GM13976 (cell line): ENCODE measurements at regions not wholly inside any gene's neighbourhood (a gene's known extent, or its start where the extent isn't known, plus 50 kb on each side); places are given as distances from the start of the nearest gene placed in this dataset.
A peak's percentile ranks its signal among the peaks of the same experiment; 100 is the strongest.

ENCODE experiments used
- DNase-seq: peaks from one replicate; pipeline ENCODE4 v3.0.0; 2012; ENCODE audit warnings: low spot score
- in situ Hi-C: fragments of 300-500 bp; cut with MboI; formaldehyde crosslinking; loops from one replicate; pipeline ENCODE4 v1.12.0; 2022; ENCODE audit warnings: low sequenced_read_pairs, mixed read lengths, inconsistent platforms; ENCODE audit not compliant: unreplicated experiment
- TF ChIP-seq, protein P1 (sequence below): IDR thresholded peaks from 2 replicates; pipeline ENCODE4 v1.5.1; 2012; ENCODE audit warnings: borderline replicate concordance, mild to moderate bottlenecking; ENCODE audit not compliant: insufficient read depth; ENCODE audit errors: extremely low read depth, missing control alignments, control extremely low read depth

DNA sequence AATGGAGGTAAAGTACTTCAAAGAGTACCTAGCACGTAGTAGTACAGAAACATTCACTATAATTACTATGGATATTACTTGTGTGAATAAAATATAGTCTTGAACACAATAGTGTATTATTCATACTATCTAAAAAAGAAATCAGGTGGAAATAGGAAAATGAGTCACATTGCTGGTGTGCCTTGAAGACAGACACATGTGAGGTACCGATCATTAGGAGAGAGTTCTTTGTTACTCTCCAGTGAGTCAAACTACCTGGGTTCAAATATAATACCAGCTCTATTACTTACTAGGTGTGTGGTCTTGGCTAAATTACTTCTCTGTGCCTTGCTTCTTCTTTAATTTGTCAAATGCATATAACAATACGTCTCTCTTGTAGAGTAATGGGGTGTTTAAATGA lies 50.8 kb upstream of the BEND6 start:
- TF ChIP-seq, protein P1, sequence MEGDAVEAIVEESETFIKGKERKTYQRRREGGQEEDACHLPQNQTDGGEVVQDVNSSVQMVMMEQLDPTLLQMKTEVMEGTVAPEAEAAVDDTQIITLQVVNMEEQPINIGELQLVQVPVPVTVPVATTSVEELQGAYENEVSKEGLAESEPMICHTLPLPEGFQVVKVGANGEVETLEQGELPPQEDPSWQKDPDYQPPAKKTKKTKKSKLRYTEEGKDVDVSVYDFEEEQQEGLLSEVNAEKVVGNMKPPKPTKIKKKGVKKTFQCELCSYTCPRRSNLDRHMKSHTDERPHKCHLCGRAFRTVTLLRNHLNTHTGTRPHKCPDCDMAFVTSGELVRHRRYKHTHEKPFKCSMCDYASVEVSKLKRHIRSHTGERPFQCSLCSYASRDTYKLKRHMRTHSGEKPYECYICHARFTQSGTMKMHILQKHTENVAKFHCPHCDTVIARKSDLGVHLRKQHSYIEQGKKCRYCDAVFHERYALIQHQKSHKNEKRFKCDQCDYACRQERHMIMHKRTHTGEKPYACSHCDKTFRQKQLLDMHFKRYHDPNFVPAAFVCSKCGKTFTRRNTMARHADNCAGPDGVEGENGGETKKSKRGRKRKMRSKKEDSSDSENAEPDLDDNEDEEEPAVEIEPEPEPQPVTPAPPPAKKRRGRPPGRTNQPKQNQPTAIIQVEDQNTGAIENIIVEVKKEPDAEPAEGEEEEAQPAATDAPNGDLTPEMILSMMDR = no peak
- no peak for DNase-seq
- in situ Hi-C loops = loop anchor here (25.0 kb wide), 1 partner anchor 108 kb away; no protein-coding TSS in a partner anchor

DNA sequence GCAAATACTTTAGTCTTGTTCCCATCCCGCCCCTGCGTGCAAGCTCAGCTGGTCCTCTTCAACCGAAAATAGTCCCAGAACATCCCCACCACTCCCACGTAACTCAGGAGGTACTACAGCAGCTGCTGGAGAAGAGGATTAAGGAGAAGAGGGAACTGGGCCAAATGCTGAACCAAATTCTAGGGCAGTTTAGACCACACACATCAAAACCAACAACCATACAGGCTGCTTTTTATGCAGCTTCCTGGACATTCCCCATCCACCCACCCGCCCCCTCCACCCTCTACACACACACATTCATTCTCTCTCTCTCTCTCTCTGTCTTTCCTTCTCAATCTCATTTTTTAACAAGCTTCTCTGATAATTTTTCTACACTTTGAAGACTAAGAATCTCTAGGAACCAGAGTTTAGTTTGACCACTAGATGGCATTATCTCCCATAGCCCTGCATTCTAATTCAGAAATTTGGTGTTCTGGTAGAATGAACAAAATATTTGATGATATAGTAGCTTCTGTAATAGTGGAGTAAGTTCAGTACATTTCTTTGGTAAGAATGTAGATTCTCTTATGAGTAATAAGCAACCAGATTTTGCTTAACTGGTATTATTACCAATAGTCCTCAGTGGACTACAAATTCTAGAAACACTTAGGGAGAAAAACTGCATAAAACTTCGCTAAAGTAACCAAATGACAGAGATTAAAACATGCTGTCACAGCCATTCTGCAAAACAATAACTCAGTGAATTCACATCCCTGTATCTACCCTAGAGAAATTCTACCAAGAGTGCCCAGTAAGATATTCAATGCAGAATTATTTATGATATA lies 52.1 kb upstream of the BEND6 start:
- in situ Hi-C loops = loop anchor here (25.0 kb wide), 1 partner anchor 109 kb away; no protein-coding TSS in a partner anchor
- DNase-seq = peak; percentile 40
- TF ChIP-seq, protein P1 = peak; percentile 58

DNA sequence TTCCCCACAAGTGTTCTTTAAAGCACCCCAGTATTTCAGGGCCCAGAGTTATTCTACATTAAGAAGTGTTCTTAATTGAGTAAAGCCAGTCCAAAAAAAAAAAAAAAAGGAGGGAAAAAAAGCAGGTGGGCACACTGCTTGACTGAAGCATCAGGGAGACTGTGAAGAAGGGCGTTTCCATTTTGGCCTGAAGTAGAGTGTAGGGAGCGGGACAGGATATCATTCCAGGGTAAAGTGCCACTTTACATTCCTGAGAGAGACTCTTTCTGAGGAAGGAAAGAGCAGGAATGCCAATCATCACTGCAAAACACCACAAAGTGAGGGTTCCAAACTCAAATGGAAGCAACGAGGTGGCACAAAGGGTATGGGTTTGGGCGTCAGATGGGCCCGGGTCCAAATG lies 54.1 kb upstream of the BEND6 start:
- DNase-seq = no peak
- in situ Hi-C loops = loop anchor here (25.0 kb wide), 1 partner anchor 112 kb away; no protein-coding TSS in a partner anchor
- TF ChIP-seq, protein P1 = no peak

DNA sequence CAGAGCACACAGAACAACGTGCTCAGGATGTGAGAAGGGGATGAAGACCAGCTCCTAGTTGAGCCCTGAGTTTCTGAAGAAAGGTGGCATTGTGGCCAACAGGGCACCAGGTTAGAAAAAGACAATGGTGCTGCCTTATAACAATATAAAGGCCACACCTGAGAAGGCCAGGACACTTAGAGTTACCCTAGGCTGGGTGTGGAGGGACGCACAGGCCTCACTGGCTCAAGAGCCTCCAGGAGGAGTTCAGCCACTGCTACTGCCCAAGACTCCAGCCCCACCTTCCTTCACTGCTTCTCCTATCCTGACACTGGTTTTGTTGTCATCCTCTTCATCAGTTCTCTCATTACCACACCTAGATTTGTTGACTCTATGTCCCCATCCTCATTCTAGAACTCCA lies 55.2 kb upstream of the BEND6 start:
- in situ Hi-C loops = loop anchor here (25.0 kb wide), 1 partner anchor 113 kb away; no protein-coding TSS in a partner anchor
- DNase-seq = no peak
- TF ChIP-seq, protein P1 = no peak

DNA sequence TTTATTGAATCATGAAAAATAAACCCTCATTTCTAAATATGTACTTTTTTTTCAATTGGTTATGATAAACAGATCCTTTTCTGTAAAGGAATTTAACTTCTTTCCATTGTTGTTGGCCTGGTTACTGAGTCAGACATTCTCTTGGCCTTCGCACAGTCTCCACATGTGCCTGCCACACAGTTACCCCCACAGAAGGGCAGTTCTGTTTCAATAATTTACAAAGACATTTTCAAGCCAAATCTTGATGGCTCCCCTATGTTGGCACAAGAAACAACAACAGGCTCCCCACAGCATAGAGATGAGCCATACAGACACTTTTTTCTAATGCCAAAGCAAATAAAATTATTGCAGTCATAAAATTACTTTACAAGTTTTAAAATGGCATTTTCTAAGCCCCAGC lies 55.6 kb upstream of the BEND6 start:
- TF ChIP-seq, protein P1 = no peak
- in situ Hi-C loops = no loop called here
- DNase-seq = no peak

DNA sequence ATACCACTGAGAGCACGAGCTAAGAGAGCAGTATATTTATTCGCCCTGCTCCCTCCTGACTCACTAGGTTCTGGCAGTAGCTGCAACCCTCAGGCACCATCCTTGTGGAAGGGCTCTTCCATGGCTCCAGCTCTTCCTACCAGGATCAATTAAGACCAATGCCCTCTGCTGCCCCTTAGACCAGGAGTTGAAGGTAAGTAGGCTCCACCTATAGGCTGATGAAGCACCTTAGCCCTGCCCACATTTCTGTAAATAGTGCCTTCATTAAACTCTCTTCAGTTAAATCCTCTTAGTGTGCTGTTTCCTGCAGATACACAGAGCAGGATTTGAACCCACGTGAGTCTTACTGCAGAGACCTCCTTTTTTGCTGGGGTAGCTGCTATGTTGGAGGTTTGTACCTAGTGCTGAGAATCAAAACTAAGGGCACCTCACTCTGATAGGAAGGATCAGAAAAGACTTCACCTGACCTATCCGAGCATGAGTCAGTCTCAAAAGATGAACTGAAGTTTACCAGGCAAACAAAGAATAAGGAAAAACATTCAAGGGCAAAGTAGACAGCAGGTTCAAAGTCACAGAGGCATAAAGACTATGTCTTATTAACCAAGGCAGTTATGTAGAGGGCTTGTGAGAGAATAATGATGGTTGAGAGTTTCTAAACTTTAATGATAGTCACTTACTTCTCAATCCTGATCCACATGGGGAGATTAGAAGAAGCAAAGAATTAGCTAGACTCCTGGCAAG lies 56.9 kb upstream of the BEND6 start:
- DNase-seq = no peak
- in situ Hi-C loops = no loop called here

More for the DNA sequence above, 56.9 kb upstream of the BEND6 start:
- TF ChIP-seq, protein P1 = no peak
